Heart left ventricle (tissue), 13 donors: ENCODE measurements at regions not wholly inside any gene's neighbourhood (a gene's known extent, or its start where the extent isn't known, plus 50 kb on each side); places are given as distances from the start of the nearest gene placed in this dataset.
A peak's percentile ranks its signal among the peaks of the same experiment; 100 is the strongest.

ENCODE experiments used
- POLR2A ChIP-seq, 2 donors: fragments of 450-650 bp; IDR thresholded peaks; one replicate each; pipeline ENCODE4 v1.6.1; 2017; ENCODE audit warnings: antibody characterized with exemption in 2 of 2, mild to moderate bottlenecking in 2 of 2, moderate library complexity in 2 of 2
- TF ChIP-seq, protein P1 (sequence below), 12 donors: fragments of 200-600 bp; sonication (generic) in 4 of 12; IDR thresholded peaks; one replicate each; pipeline versions ENCODE4 v1.5.0 to v1.8.0; 2018 to 2022; ENCODE audit warnings: antibody characterized with exemption in 12 of 12, mild to moderate bottlenecking in 5 of 12
- donor health status: ischemic (EF 13 %, LVEDD 7.1; RV severe dilation, severe dysfunction).
- donor health status: DM: no; HTN: yes; CAD: no.
- donor health status: DM: no; HTN: no; CAD: no.
- donor health status: ischemic (EF 25% LVEDD 6.9; RV normal size, moderate dysfunction).
- donor health status: ischemic (EF 25% LVEDD 5.7; RV mildly dilated, moderate dysfunction).
- donor health status: ischemic (EF 35%, LVEDD 5.7; RV mildly dilated, moderate dysfunction).
- donor health status: nonischemic (EF 11% LVEDD 7.7; RV severe dilation, severe dysfunction).
- donor health status: DM: yes; HTN: yes; CAD: no.
- donor health status: PGD.
- donor health status: ischemic (EF 29% LVEDD 5.4; RV normal size, mild dysfunction).
- donor health status: nonischemic (EF 23%, LVEDD 6.1; RV moderate dilation, normal function).

DNA sequence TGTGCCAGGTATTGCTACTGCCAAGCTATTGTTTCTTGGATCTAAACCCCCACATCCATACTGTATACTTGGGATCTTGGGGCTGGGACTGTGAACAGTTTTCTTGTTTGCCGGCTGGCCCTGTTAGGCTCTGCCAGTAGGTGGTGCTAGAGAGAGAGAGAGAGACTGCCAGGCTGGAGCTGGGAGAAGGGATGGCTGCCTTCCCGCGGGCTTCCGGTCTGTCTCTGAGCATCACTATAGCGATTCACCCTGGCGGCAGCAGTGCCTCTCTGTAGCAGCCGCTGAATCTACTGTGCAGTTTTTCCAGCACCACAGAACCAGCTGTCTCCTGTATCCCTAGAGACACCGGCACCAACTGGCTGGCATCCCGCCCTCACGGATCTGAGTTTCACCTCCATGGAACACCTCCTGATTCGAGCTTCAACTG lies 201.2 kb downstream of the UTP18 start:
- TF ChIP-seq, protein P1, sequence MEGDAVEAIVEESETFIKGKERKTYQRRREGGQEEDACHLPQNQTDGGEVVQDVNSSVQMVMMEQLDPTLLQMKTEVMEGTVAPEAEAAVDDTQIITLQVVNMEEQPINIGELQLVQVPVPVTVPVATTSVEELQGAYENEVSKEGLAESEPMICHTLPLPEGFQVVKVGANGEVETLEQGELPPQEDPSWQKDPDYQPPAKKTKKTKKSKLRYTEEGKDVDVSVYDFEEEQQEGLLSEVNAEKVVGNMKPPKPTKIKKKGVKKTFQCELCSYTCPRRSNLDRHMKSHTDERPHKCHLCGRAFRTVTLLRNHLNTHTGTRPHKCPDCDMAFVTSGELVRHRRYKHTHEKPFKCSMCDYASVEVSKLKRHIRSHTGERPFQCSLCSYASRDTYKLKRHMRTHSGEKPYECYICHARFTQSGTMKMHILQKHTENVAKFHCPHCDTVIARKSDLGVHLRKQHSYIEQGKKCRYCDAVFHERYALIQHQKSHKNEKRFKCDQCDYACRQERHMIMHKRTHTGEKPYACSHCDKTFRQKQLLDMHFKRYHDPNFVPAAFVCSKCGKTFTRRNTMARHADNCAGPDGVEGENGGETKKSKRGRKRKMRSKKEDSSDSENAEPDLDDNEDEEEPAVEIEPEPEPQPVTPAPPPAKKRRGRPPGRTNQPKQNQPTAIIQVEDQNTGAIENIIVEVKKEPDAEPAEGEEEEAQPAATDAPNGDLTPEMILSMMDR (IDR thresholded peaks at IDR 0.05), result peak; percentile 36 to 73 (median 56)
- TF ChIP-seq POLR2A (IDR thresholded peaks at IDR 0.05), result no peak
